ENCODE measurements at regions not wholly inside any gene's neighbourhood (a gene's known extent, or its start where the extent isn't known, plus 50 kb on each side); places are given as distances from the start of the nearest gene placed in this dataset.
"Not testable (repeated sequence)": the region's sequence is repeated elsewhere in the genome, so short reads cannot be mapped to it uniquely, and the experiment has no call there.

- TF ChIP-seq POLR2AphosphoS5 (IDR thresholded peaks at IDR 0.05); CTCF (IDR thresholded peaks at IDR 0.05 in 8 of 11, conservative IDR thresholded peaks at IDR 0.05 in 3 of 11); POLR2A (IDR thresholded peaks at IDR 0.05): not testable (repeated sequence)
These were observed 278.1 kb upstream of the PCDH9 start for GRCh38 chr13:67508275-67508674.

Measured in spleen (tissue), 7 donors.